ENCODE measurements at regions not wholly inside any gene's neighbourhood (a gene's known extent, or its start where the extent isn't known, plus 50 kb on each side); places are given as distances from the start of the nearest gene placed in this dataset.

GRCh38 chr17:72786-73185 lies 64.6 kb upstream of the SCGB1C2 start:
- DNase-seq (ENCODE audit: low spot score), result peak; percentile 0

Data from RKO (cell line).